Kidney (tissue), 13 donors: ENCODE measurements at regions not wholly inside any gene's neighbourhood (a gene's known extent, or its start where the extent isn't known, plus 50 kb on each side); places are given as distances from the start of the nearest gene placed in this dataset.

Experiments used
- DNase-seq, 5 donors: peaks; one replicate each; pipeline ENCODE4 v3.0.0-alpha.2; 2013 to 2020
- FAIRE-seq: peaks from 2 replicates; lab custom pipeline; 2012; peaks lifted over from hg19 to GRCh38; lab: Jason Lieb, UNC
- H3K27ac ChIP-seq, 2 donors: one replicate each; pipeline ENCODE4 v1.7.0; 2013; ENCODE audit warnings: low read depth in 2 of 2, low read length in 2 of 2, inconsistent platforms in 1 of 2
- H3K27me3 ChIP-seq: one replicate; pipeline ENCODE4 v1.7.1; 2013; ENCODE audit warnings: low read length, inconsistent platforms; ENCODE audit not compliant: control insufficient read depth, insufficient read depth
- H3K36me3 ChIP-seq, 3 donors: one replicate each; pipeline versions ENCODE4 v1.7.0 to v1.7.1; 2013; ENCODE audit warnings: low read length in 3 of 3, control low read depth in 1 of 3, inconsistent platforms in 1 of 3; ENCODE audit not compliant: insufficient read depth in 3 of 3, control insufficient read depth in 2 of 3
- H3K4me1 ChIP-seq, 3 donors: one replicate each; pipeline versions ENCODE4 v1.7.0 to v1.7.1; 2013; ENCODE audit warnings: low read length in 3 of 3, inconsistent platforms in 1 of 3, low read depth in 1 of 3; ENCODE audit not compliant: control insufficient read depth in 2 of 3, insufficient read depth in 2 of 3
- H3K4me3 ChIP-seq, 3 donors: one replicate each; pipeline versions ENCODE4 v1.7.0 to v1.8.1; 2013; ENCODE audit warnings: low read length in 3 of 3, control low read depth in 1 of 3, inconsistent platforms in 1 of 3
- H3K9ac ChIP-seq, 3 donors: one replicate each; pipeline versions ENCODE4 v1.7.0 to v1.7.1; 2013; ENCODE audit warnings: low read length in 3 of 3, control low read depth in 1 of 3, inconsistent platforms in 1 of 3
- H3K9me3 ChIP-seq, 3 donors: one replicate each; pipeline versions ENCODE4 v1.7.0 to v1.7.1; 2013; ENCODE audit warnings: low read length in 3 of 3, control low read depth in 1 of 3, inconsistent platforms in 1 of 3; ENCODE audit not compliant: control insufficient read depth in 2 of 3, insufficient read depth in 1 of 3
- intact Hi-C: fragments of 100-400 bp; cut with DNase I; formaldehyde crosslinking; loops from one replicate; pipeline ENCODE4 v1.11.1; 2022
- TF ChIP-seq, protein P1 (sequence below): IDR thresholded peaks from 3 replicates; pipeline ENCODE4 v1.5.1; 2012; ENCODE audit warnings: mild to moderate bottlenecking, moderate library complexity, borderline replicate concordance; ENCODE audit not compliant: insufficient read depth; ENCODE audit errors: extremely low read depth
- donor health status: control.
- donor health status: control.
- donor health status: control.
- donor health status: control.
- donor health status: control.
- donor health status: DM: yes; HTN: yes; CAD: no.
- donor health status: Normal renal cell carcinoma (clear cell type).

GRCh38 chr5:36374266-36374862 lies 72.7 kb upstream of the RANBP3L start:
- DNase-seq (no peak), FAIRE-seq (no peak)
- Histone ChIP-seq H3K4me3 (no peak overlapping the region), H3K36me3 (no peaks in the 10 kb centered on the region), H3K27ac (no peak overlapping the region), H3K9ac (no peak overlapping the region), H3K4me1 (no peaks in the 10 kb centered on the region), H3K9me3 (no peaks in the 10 kb centered on the region), H3K27me3 (no peaks in the 10 kb centered on the region)
- intact Hi-C loops, result no loop called here
- TF ChIP-seq, protein P1, sequence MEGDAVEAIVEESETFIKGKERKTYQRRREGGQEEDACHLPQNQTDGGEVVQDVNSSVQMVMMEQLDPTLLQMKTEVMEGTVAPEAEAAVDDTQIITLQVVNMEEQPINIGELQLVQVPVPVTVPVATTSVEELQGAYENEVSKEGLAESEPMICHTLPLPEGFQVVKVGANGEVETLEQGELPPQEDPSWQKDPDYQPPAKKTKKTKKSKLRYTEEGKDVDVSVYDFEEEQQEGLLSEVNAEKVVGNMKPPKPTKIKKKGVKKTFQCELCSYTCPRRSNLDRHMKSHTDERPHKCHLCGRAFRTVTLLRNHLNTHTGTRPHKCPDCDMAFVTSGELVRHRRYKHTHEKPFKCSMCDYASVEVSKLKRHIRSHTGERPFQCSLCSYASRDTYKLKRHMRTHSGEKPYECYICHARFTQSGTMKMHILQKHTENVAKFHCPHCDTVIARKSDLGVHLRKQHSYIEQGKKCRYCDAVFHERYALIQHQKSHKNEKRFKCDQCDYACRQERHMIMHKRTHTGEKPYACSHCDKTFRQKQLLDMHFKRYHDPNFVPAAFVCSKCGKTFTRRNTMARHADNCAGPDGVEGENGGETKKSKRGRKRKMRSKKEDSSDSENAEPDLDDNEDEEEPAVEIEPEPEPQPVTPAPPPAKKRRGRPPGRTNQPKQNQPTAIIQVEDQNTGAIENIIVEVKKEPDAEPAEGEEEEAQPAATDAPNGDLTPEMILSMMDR, result no peak

- intact Hi-C loops, result no loop called here
- Histone ChIP-seq H3K27me3 (no peaks in the 10 kb centered on the region), H3K27ac (no peak overlapping the region), H3K36me3 (no peaks in the 10 kb centered on the region), H3K9me3 (no peaks in the 10 kb centered on the region), H3K4me1 (no peaks in the 10 kb centered on the region), H3K4me3 (no peak overlapping the region), H3K9ac (no peak overlapping the region)
- FAIRE-seq (no peak), DNase-seq (no peak)
- TF ChIP-seq, protein P1, result no peak
Observed at GRCh38 chr5:36377192-36377591, 75.5 kb upstream of the RANBP3L start.

GRCh38 chr5:36378551-36378950 lies 76.8 kb upstream of the RANBP3L start:
- Histone ChIP-seq H3K9me3 (no peaks in the 10 kb centered on the region), H3K27ac (no peak overlapping the region), H3K36me3 (no peaks in the 10 kb centered on the region), H3K9ac (no peak overlapping the region), H3K27me3 (no peaks in the 10 kb centered on the region), H3K4me3 (no peak overlapping the region), H3K4me1 (no peaks in the 10 kb centered on the region)
- FAIRE-seq (no peak), DNase-seq (no peak)
- intact Hi-C loops, result no loop called here
- TF ChIP-seq, protein P1, result no peak

- H3K4me3 ChIP-seq, result no peak overlapping the region
- FAIRE-seq, result no peak
- TF ChIP-seq, protein P1, result no peak
- DNase-seq, result no peak
- H3K9me3 ChIP-seq, result no peaks in the 10 kb centered on the region
- no peak overlapping the region for H3K9ac ChIP-seq
- H3K27ac ChIP-seq, result no peak overlapping the region
- H3K4me1 ChIP-seq, result peaks cover 0 to 4% (median 0%) of the 10 kb centered on the region in 3 donors
- H3K27me3 ChIP-seq, result no peaks in the 10 kb centered on the region
- no peaks in the 10 kb centered on the region for H3K36me3 ChIP-seq
- intact Hi-C loops, result no loop called here
Observed at GRCh38 chr5:36382890-36383289, 81.2 kb upstream of the RANBP3L start.
